GM18951 (cell line): ENCODE measurements at regions not wholly inside any gene's neighbourhood (a gene's known extent, or its start where the extent isn't known, plus 50 kb on each side); places are given as distances from the start of the nearest gene placed in this dataset.
"Not testable (repeated sequence)": the region's sequence is repeated elsewhere in the genome, so short reads cannot be mapped to it uniquely, and the experiment has no call there.

Experiments
- POLR2A ChIP-seq: IDR thresholded peaks from 4 replicates; pipeline ENCODE4 v1.6.1; 2011; ENCODE audit warnings: mild to moderate bottlenecking; ENCODE audit not compliant: insufficient read length, insufficient read depth; ENCODE audit errors: extremely low read depth
- in situ Hi-C: fragments of 300-500 bp; cut with MboI; formaldehyde crosslinking; loops from one replicate; pipeline ENCODE4 v1.12.0; 2022; ENCODE audit warnings: low sequenced_read_pairs, mixed read lengths, inconsistent platforms; ENCODE audit not compliant: unreplicated experiment

GRCh38 chr3:75325716-75326115, 338.4 kb upstream of the FRG2C start:
- TF ChIP-seq POLR2A, result no peak
- in situ Hi-C loops, result no loop called here

- in situ Hi-C loops, result no loop called here
- TF ChIP-seq POLR2A, result no peak
Observed at GRCh38 chr3:75327453-75327852, 336.7 kb upstream of the FRG2C start.

GRCh38 chr3:75329476-75330097, 334.5 kb upstream of the FRG2C start:
- in situ Hi-C loops, result no loop called here
- TF ChIP-seq POLR2A, result no peak

DNA sequence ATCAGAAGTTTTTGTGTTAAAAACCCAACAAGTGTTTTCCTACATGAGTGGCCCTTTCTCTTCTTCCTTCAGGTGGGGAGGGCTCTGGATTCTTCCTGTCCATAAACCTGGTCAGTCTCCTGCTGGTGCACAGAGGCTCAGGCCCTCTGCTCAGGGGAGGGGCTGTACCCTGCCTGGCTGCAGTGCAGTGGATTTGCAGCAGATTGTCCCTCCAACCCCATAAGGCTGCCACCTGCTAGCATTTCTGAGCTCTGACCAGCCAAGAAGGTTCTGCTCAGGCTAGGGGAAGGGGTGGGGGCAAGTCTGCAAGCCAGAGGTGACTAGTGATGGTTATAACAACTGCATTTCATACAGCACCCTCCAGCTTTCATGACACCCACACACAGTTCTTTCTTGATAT, 333.7 kb upstream of the FRG2C start:
- in situ Hi-C loops, result not testable (repeated sequence)

DNA sequence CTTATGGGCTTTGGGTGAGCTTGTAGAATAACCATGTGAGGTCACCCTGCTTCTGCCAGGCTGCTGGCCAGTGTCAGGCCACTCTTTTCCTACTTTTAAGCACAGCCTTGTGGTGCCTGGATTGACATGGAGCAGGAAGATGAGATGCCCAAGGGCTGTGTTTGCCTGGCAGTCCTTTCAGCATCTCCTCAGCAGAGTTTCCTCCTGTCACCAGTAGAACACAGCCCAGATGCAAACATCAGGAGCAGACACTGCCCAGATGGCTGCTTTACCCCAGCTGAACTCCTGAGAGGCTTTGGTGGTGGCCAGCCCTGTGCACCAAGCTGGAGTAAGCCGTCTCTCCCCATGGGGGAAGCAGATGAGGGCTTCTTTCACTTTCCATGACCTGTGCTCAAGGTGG, 332.0 kb upstream of the FRG2C start:
- in situ Hi-C loops, result not testable (repeated sequence)

DNA sequence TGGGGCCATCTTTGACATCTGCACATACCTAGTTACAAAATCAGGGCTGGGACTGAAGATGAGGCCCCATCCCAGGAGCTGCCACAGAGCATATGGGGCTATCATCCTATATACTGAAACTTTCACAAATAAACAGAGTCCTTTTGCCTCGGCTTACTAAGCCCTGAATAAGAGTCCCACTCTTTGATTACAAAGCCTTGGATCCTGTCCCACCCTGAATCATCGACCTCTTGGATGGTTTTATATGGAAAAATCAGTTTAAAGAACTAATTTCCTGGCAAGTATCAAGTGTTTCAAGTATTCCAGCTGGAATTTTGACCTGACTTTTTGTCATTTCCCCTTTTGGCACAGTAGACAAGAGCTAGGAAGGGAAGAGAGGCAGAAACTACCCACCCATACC, 331.3 kb upstream of the FRG2C start:
- no peak for TF ChIP-seq POLR2A
- in situ Hi-C loops, result no loop called here

GRCh38 chr3:75334299-75334698, 329.8 kb upstream of the FRG2C start:
- in situ Hi-C loops, result no loop called here
- TF ChIP-seq POLR2A, result no peak

DNA sequence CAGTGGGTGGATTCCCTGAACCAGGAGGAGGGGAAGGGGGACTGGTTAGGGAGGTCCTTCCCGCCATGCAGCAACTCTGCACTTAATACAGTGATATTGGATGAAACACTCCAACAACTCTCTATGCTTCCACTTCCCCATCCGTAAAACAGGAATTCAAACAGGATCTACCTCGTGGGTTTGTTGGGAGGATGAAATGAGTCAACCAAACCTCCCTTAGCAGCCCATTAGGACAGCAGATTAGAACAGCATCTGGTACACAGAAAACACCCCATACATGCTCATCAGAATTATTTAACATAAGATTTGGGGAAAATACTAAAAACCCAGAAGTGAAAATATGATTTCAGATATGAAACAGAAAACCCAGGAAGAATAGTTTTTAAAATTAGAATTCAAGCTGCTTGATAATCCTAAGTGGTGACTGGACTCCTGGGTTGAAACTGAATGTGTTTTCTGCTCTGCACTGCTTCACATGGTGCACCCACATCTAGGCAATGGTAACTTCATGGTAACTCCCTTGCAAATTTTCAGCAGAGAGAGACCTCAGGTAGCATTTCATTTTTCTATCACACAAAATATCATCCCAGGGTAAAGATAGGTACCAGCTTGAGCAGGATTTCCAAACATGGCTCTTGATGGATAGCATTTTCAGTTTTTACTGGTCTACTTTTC, 326.8 kb upstream of the FRG2C start:
- TF ChIP-seq POLR2A, result no peak
- in situ Hi-C loops, result no loop called here

GRCh38 chr3:75338342-75338741, 325.8 kb upstream of the FRG2C start:
- no peak for TF ChIP-seq POLR2A
- in situ Hi-C loops, result no loop called here

DNA sequence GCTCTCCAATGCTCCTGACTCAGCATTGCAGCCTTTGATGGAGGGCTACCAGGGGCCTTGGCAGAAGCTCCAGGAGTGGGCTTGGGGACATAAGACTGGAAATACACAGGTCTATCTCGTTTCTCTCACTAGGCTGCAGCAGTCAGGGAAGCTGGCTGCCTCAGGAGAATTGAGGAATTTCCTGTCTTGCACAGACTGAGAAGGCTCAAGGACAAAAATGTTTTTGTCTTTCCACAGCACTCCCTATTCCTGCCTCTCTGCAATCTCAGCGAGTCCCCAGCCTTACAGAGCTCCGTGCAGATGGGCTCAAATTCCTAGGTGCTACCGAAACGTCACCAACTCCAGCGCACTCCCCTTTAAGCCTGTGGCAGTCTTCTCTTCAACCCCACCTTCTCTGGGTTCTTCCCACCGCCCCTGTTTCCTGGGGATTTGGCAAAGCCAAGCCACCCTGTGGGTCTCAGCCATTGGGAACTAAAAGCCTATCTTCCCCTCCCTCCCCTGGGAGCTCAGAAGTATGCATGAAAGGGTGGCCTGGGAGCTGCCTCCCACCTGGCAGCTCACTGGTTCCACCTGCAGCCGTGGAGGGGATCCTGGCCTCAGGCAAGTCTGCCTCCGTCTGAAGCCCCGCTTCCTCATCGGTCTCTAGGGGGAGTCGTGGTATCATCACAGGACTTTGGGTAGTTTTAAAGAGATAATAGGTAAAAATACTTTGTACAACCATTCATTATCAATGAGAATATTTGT, 322.6 kb upstream of the FRG2C start:
- TF ChIP-seq POLR2A, result no peak
- in situ Hi-C loops, result no loop called here

DNA sequence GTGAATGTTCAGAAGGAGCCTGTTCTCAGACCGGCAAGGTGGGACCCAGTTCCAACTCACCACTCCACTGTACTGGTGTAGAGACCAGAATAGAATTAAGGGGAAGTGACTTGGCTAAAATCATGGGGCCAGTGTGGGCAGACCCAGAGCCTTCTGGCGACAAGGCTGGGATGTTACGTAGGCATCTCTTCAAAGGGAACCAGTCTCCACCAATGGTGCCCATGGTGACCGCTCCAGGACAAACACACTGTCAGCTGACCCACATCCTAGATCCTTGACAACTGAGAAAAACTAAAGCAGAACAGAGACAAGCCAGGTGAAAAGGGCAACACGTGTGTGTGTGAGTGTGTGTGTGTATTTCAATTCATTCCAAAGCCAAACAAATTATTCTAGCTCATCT, 321.7 kb upstream of the FRG2C start:
- in situ Hi-C loops, result no loop called here
- no peak for TF ChIP-seq POLR2A

DNA sequence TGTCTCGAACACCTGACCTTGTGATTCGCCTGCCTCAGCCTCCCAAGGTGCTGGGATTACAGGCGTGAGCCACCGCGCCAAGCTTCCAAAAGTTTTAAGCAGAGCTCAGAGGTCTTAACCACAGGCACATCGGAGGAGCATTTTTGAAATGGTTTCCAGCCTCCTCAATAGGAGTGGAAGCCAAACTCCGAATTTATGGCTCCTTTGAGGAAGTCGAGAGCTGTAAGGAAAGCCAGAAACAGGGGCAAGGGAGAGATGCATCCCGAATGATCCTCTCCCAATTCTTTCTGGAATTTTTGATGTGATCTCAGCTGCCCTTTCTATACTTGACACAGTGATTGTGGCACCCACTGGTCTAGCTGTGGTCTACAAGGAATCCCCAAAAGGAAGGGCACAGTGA, 313.6 kb upstream of the FRG2C start:
- in situ Hi-C loops, result not testable (repeated sequence)

DNA sequence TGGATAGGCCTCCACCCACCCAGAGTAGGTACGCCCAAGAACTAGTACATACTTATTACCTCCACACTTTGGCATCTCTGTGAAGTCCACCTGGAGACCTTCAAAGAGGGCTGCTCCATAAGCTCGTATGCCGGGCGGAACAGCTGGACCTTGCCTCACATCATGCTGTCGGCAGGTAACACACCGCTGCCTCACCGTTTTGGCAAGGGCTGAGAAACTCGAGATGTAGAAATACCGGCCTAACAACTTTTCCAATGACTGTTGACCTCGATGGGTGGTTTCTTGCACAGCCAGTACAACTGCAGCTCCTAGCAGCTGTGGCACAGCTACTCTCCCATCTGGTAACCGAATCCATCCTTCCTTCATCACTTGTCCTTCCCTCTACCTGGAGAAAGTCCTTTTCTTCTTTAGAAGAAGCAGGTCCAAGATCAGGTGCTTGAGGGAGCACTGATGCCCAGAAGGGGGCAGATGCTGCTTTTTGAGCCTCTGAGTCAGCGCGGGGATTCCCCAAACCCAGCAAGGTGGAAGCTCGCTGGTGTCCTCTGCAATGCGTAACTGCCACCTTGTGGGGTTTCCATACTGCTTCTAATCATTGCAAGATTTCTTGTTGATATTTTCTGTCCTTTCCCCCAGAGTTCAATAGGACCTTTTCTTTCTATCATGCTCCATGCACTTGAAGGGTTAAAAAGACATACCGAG, 301.9 kb upstream of the FRG2C start:
- in situ Hi-C loops, result not testable (repeated sequence)

DNA sequence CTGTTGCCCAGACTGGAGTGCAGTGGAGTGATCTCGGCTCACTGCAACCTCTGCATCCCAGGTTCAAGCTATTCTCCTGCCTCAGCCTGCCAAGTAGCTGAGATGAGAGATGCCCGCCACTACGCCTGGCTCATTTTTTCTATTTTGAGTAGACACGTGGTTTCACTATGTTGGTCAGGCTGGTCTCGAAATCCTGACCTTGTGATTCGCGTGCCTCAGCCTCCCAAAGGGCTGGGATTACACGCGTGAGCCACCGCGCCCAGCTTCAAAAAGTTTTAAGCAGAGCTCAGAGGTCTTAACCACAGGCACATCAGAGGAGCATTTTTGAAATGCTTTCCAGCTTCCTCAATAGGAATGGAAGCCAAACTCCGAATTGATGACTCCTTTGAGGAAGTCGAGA, 291.2 kb upstream of the FRG2C start:
- in situ Hi-C loops, result not testable (repeated sequence)

DNA sequence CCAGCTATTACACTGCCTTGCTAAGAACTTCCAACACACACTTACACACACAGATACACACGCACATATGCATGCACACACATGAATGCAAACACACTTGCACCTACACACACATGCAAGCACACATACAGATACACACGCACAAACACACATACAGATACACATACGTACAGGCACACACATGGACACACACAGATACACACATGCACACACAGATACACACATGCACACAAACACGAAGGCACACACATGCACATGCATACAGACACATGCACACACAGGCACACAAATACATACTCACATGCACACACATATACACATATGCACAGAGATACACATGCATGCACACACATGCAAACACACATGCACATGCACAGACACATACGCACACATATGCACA, 284.3 kb upstream of the FRG2C start:
- in situ Hi-C loops, result not testable (repeated sequence)
